GDM1 (cell line): ENCODE measurements at regions not wholly inside any gene's neighbourhood (a gene's known extent, or its start where the extent isn't known, plus 50 kb on each side); places are given as distances from the start of the nearest gene placed in this dataset.

ENCODE experiments used
- DNase-seq: peaks from one replicate; lab custom pipeline; 2025; lab: John Stamatoyannopoulos, UW

GRCh38 chr13:109510013-109510412, 276.4 kb downstream of the IRS2 start:
- no peak for DNase-seq

- no peak for DNase-seq
Observed at GRCh38 chr13:109509154-109509900, 277.1 kb downstream of the IRS2 start.

- DNase-seq = no peak
Observed at GRCh38 chr13:109500146-109500773, 286.1 kb downstream of the IRS2 start.

- DNase-seq = no peak
Observed at GRCh38 chr13:109497917-109498316, 288.5 kb downstream of the IRS2 start.

GRCh38 chr13:109496216-109496615, 290.2 kb downstream of the IRS2 start:
- no peak for DNase-seq

- DNase-seq = no peak
Observed at GRCh38 chr13:109494925-109495369, 291.4 kb downstream of the IRS2 start.

- DNase-seq = no peak
Observed at GRCh38 chr13:109485136-109485794, 301.1 kb downstream of the IRS2 start.

GRCh38 chr13:109483284-109483683, 303.1 kb downstream of the IRS2 start:
- no peak for DNase-seq

- DNase-seq = no peak
Observed at GRCh38 chr13:109481040-109481439, 305.3 kb downstream of the IRS2 start.

GRCh38 chr13:109480011-109480955, 306.1 kb downstream of the IRS2 start:
- DNase-seq = no peak

GRCh38 chr13:109479534-109479933, 306.8 kb downstream of the IRS2 start:
- no peak for DNase-seq

GRCh38 chr13:109476001-109476400, 310.4 kb downstream of the IRS2 start:
- no peak for DNase-seq

GRCh38 chr13:109468123-109468522, 318.3 kb downstream of the IRS2 start:
- no peak for DNase-seq

- DNase-seq = no peak
Observed at GRCh38 chr13:109465148-109465547, 321.2 kb downstream of the IRS2 start.

- no peak for DNase-seq
Observed at GRCh38 chr13:109454167-109454917, 332.0 kb downstream of the IRS2 start.

GRCh38 chr13:109451726-109452125, 334.7 kb downstream of the IRS2 start:
- DNase-seq = no peak

- no peak for DNase-seq
Observed at GRCh38 chr13:109448629-109449028, 337.8 kb downstream of the IRS2 start.

GRCh38 chr13:109447667-109448066, 338.7 kb downstream of the IRS2 start:
- no peak for DNase-seq

GRCh38 chr13:109440320-109440719, 346.1 kb downstream of the IRS2 start:
- DNase-seq = no peak

- no peak for DNase-seq
Observed at GRCh38 chr13:109439813-109440212, 346.6 kb downstream of the IRS2 start.

GRCh38 chr13:109436841-109437240, 349.5 kb downstream of the IRS2 start:
- no peak for DNase-seq
